ENCODE measurements at regions not wholly inside any gene's neighbourhood (a gene's known extent, or its start where the extent isn't known, plus 50 kb on each side); places are given as distances from the start of the nearest gene placed in this dataset.

- no peak for TF ChIP-seq POLR2A (IDR thresholded peaks at IDR 0.05; ENCODE audit: low read depth, low read length)
- no peak for TF ChIP-seq POLR2AphosphoS5 (IDR thresholded peaks at IDR 0.05; ENCODE audit: low read depth, low read length)
- TF ChIP-seq TAF1 (IDR thresholded peaks at IDR 0.05; ENCODE audit: borderline replicate concordance, low read depth, low read length), result no peak
- FAIRE-seq, result no peak
These were observed 144.7 kb upstream of the UST start for GRCh38 chr6:148602136-148602535.

GRCh38 chr6:148608199-148608951 is 138.5 kb upstream of the UST start:
- FAIRE-seq, result no peak
- DNase-seq (ENCODE audit: insufficient read length), result no peak
- TF ChIP-seq POLR2A (IDR thresholded peaks at IDR 0.05; ENCODE audit: low read depth, low read length) (no peak), POLR2AphosphoS5 (IDR thresholded peaks at IDR 0.05; ENCODE audit: low read depth, low read length) (no peak), TAF1 (IDR thresholded peaks at IDR 0.05; ENCODE audit: borderline replicate concordance, low read depth, low read length) (no peak)

More at GRCh38 chr6:148602136-148602535, 144.7 kb upstream of the UST start:
- no peak for DNase-seq (ENCODE audit: insufficient read length)

- no peak for TF ChIP-seq TAF1 (IDR thresholded peaks at IDR 0.05; ENCODE audit: borderline replicate concordance, low read depth, low read length)
- no peak for TF ChIP-seq POLR2AphosphoS5 (IDR thresholded peaks at IDR 0.05; ENCODE audit: low read depth, low read length)
- no peak for TF ChIP-seq POLR2A (IDR thresholded peaks at IDR 0.05; ENCODE audit: low read depth, low read length)
- no peak for FAIRE-seq
- no peak for DNase-seq (ENCODE audit: insufficient read length)
These were observed 135.6 kb upstream of the UST start for GRCh38 chr6:148611213-148611612.

- DNase-seq (ENCODE audit: insufficient read length) (no peak), FAIRE-seq (no peak)
- no peak for TF ChIP-seq POLR2AphosphoS5 (IDR thresholded peaks at IDR 0.05; ENCODE audit: low read depth, low read length)
- TF ChIP-seq TAF1 (IDR thresholded peaks at IDR 0.05; ENCODE audit: borderline replicate concordance, low read depth, low read length), result no peak
- TF ChIP-seq POLR2A (IDR thresholded peaks at IDR 0.05; ENCODE audit: low read depth, low read length), result no peak
These were observed 134.8 kb upstream of the UST start for GRCh38 chr6:148612043-148612442.

- FAIRE-seq (no peak), DNase-seq (ENCODE audit: insufficient read length) (no peak)
- no peak for TF ChIP-seq POLR2AphosphoS5 (IDR thresholded peaks at IDR 0.05; ENCODE audit: low read depth, low read length)
- no peak for TF ChIP-seq TAF1 (IDR thresholded peaks at IDR 0.05; ENCODE audit: borderline replicate concordance, low read depth, low read length)
- TF ChIP-seq POLR2A (IDR thresholded peaks at IDR 0.05; ENCODE audit: low read depth, low read length), result no peak
These were observed 132.2 kb upstream of the UST start for GRCh38 chr6:148614602-148615001.

GRCh38 chr6:148616841-148617240 is 130.0 kb upstream of the UST start:
- FAIRE-seq (no peak), DNase-seq (ENCODE audit: insufficient read length) (no peak)
- TF ChIP-seq TAF1 (IDR thresholded peaks at IDR 0.05; ENCODE audit: borderline replicate concordance, low read depth, low read length), result no peak
- TF ChIP-seq POLR2A (IDR thresholded peaks at IDR 0.05; ENCODE audit: low read depth, low read length), result no peak
- TF ChIP-seq POLR2AphosphoS5 (IDR thresholded peaks at IDR 0.05; ENCODE audit: low read depth, low read length), result no peak

GRCh38 chr6:148617530-148617929 is 129.3 kb upstream of the UST start:
- FAIRE-seq, result no peak
- TF ChIP-seq POLR2AphosphoS5 (IDR thresholded peaks at IDR 0.05; ENCODE audit: low read depth, low read length) (no peak), POLR2A (IDR thresholded peaks at IDR 0.05; ENCODE audit: low read depth, low read length) (no peak), TAF1 (IDR thresholded peaks at IDR 0.05; ENCODE audit: borderline replicate concordance, low read depth, low read length) (no peak)
- DNase-seq (ENCODE audit: insufficient read length), result no peak

- TF ChIP-seq POLR2A (IDR thresholded peaks at IDR 0.05; ENCODE audit: low read depth, low read length) (no peak), POLR2AphosphoS5 (IDR thresholded peaks at IDR 0.05; ENCODE audit: low read depth, low read length) (no peak), TAF1 (IDR thresholded peaks at IDR 0.05; ENCODE audit: borderline replicate concordance, low read depth, low read length) (no peak)
- FAIRE-seq (no peak), DNase-seq (ENCODE audit: insufficient read length) (no peak)
These were observed 126.9 kb upstream of the UST start for GRCh38 chr6:148619891-148620290.

- TF ChIP-seq POLR2A (IDR thresholded peaks at IDR 0.05; ENCODE audit: low read depth, low read length) (no peak), POLR2AphosphoS5 (IDR thresholded peaks at IDR 0.05; ENCODE audit: low read depth, low read length) (no peak), TAF1 (IDR thresholded peaks at IDR 0.05; ENCODE audit: borderline replicate concordance, low read depth, low read length) (no peak)
- DNase-seq (ENCODE audit: insufficient read length) (no peak), FAIRE-seq (no peak)
These were observed 126.1 kb upstream of the UST start for GRCh38 chr6:148620579-148621298.

- no peak for TF ChIP-seq POLR2A (IDR thresholded peaks at IDR 0.05; ENCODE audit: low read depth, low read length)
- no peak for TF ChIP-seq POLR2AphosphoS5 (IDR thresholded peaks at IDR 0.05; ENCODE audit: low read depth, low read length)
- TF ChIP-seq TAF1 (IDR thresholded peaks at IDR 0.05; ENCODE audit: borderline replicate concordance, low read depth, low read length), result no peak
- DNase-seq (ENCODE audit: insufficient read length) (no peak), FAIRE-seq (no peak)
These were observed 121.2 kb upstream of the UST start for GRCh38 chr6:148625609-148626008.

GRCh38 chr6:148628251-148628650 is 118.6 kb upstream of the UST start:
- FAIRE-seq, result no peak
- no peak for DNase-seq (ENCODE audit: insufficient read length)
- TF ChIP-seq POLR2AphosphoS5 (IDR thresholded peaks at IDR 0.05; ENCODE audit: low read depth, low read length), result no peak
- TF ChIP-seq TAF1 (IDR thresholded peaks at IDR 0.05; ENCODE audit: borderline replicate concordance, low read depth, low read length), result no peak
- no peak for TF ChIP-seq POLR2A (IDR thresholded peaks at IDR 0.05; ENCODE audit: low read depth, low read length)

- no peak for FAIRE-seq
- no peak for DNase-seq (ENCODE audit: insufficient read length)
- TF ChIP-seq POLR2AphosphoS5 (IDR thresholded peaks at IDR 0.05; ENCODE audit: low read depth, low read length), result no peak
- no peak for TF ChIP-seq TAF1 (IDR thresholded peaks at IDR 0.05; ENCODE audit: borderline replicate concordance, low read depth, low read length)
- no peak for TF ChIP-seq POLR2A (IDR thresholded peaks at IDR 0.05; ENCODE audit: low read depth, low read length)
These were observed 117.6 kb upstream of the UST start for GRCh38 chr6:148629181-148629580.

All from GM12892 (cell line).